ENCODE measurements at regions not wholly inside any gene's neighbourhood (a gene's known extent, or its start where the extent isn't known, plus 50 kb on each side); places are given as distances from the start of the nearest gene placed in this dataset.

- no peaks in the 10 kb centered on the region for H3K36me3 ChIP-seq (ENCODE audit: control insufficient read depth, insufficient read depth, low read length)
- DNase-seq (ENCODE audit: low read depth, low spot score) (no peak), ATAC-seq (no peak)
- H3K27me3 ChIP-seq (ENCODE audit: control insufficient read depth, insufficient read depth, low read length): no peaks in the 10 kb centered on the region
- no peaks in the 10 kb centered on the region; the same call in 1 of the 2 replicates for H3K4me1 ChIP-seq (ENCODE audit: control insufficient read depth, insufficient read depth, low read length)
- no TSS peak for BruUV-seq (replicated peaks)
- H3K27ac ChIP-seq (ENCODE audit: low read length): peak overlapping the region; percentile 37
- intact Hi-C loops (cut with micrococcal nuclease; ENCODE audit: unreplicated experiment): no loop called here
- in situ Hi-C loops (cut with HindIII; ENCODE audit: low pct_unique_long_range_greater_than_20kb, low sequenced_read_pairs): no loop called here
- no peak overlapping the region for H3K4me3 ChIP-seq (ENCODE audit: low read depth in 2 of 2, low read length in 2 of 2)
- H3K9me3 ChIP-seq (ENCODE audit: control insufficient read depth, insufficient read depth, low read depth, low read length): no peaks in the 10 kb centered on the region
- TF ChIP-seq, protein P1, sequence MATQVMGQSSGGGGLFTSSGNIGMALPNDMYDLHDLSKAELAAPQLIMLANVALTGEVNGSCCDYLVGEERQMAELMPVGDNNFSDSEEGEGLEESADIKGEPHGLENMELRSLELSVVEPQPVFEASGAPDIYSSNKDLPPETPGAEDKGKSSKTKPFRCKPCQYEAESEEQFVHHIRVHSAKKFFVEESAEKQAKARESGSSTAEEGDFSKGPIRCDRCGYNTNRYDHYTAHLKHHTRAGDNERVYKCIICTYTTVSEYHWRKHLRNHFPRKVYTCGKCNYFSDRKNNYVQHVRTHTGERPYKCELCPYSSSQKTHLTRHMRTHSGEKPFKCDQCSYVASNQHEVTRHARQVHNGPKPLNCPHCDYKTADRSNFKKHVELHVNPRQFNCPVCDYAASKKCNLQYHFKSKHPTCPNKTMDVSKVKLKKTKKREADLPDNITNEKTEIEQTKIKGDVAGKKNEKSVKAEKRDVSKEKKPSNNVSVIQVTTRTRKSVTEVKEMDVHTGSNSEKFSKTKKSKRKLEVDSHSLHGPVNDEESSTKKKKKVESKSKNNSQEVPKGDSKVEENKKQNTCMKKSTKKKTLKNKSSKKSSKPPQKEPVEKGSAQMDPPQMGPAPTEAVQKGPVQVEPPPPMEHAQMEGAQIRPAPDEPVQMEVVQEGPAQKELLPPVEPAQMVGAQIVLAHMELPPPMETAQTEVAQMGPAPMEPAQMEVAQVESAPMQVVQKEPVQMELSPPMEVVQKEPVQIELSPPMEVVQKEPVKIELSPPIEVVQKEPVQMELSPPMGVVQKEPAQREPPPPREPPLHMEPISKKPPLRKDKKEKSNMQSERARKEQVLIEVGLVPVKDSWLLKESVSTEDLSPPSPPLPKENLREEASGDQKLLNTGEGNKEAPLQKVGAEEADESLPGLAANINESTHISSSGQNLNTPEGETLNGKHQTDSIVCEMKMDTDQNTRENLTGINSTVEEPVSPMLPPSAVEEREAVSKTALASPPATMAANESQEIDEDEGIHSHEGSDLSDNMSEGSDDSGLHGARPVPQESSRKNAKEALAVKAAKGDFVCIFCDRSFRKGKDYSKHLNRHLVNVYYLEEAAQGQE (IDR thresholded peaks at IDR 0.05; ENCODE audit: insufficient read depth in 1 of 2, low read depth in 2 of 2, low read length in 1 of 2): no peak
- peak; percentile 46; the same call in 1 of the 2 replicates for TF ChIP-seq TCF7L2 (IDR thresholded peaks at IDR 0.05; ENCODE audit: low read depth, low read length)
- TF ChIP-seq, protein P2, sequence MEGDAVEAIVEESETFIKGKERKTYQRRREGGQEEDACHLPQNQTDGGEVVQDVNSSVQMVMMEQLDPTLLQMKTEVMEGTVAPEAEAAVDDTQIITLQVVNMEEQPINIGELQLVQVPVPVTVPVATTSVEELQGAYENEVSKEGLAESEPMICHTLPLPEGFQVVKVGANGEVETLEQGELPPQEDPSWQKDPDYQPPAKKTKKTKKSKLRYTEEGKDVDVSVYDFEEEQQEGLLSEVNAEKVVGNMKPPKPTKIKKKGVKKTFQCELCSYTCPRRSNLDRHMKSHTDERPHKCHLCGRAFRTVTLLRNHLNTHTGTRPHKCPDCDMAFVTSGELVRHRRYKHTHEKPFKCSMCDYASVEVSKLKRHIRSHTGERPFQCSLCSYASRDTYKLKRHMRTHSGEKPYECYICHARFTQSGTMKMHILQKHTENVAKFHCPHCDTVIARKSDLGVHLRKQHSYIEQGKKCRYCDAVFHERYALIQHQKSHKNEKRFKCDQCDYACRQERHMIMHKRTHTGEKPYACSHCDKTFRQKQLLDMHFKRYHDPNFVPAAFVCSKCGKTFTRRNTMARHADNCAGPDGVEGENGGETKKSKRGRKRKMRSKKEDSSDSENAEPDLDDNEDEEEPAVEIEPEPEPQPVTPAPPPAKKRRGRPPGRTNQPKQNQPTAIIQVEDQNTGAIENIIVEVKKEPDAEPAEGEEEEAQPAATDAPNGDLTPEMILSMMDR (IDR thresholded peaks at IDR 0.05): no peak
- CTCF ChIA-PET: no interaction called here
- POLR2A ChIA-PET: no interaction called here
Observed at GRCh38 chr5:20109326-20109725, 121.3 kb upstream of the CDH18 start.

DNA sequence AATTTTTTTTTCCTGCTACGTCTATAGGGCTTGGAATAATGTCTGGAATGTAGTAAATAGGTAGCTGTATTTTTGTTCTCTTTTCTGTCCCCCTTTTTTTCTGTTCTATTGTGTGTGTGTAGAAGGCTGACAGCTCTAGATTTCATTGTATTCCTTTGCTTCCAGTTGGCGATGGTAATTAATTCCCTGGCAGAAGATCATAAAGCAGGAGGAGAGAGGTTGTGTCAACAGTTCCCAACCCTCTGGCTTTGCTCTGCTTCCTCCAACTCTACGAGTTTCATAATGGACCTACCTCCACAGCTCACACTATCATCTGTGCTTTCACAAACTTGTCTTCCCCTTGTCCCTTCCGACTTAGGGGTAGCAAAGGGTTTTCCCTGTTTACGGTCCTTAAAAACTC is 117.9 kb upstream of the CDH18 start:
- POLR2A ChIA-PET: no interaction called here

More for the DNA sequence above, 117.9 kb upstream of the CDH18 start:
- Histone ChIP-seq H3K4me1 (ENCODE audit: control insufficient read depth, insufficient read depth, low read length) (no peaks in the 10 kb centered on the region; the same call in 1 of the 2 replicates), H3K27me3 (ENCODE audit: control insufficient read depth, insufficient read depth, low read length) (no peaks in the 10 kb centered on the region), H3K9me3 (ENCODE audit: control insufficient read depth, insufficient read depth, low read depth, low read length) (no peaks in the 10 kb centered on the region), H3K36me3 (ENCODE audit: control insufficient read depth, insufficient read depth, low read length) (no peaks in the 10 kb centered on the region), H3K4me3 (ENCODE audit: low read depth in 2 of 2, low read length in 2 of 2) (no peak overlapping the region), H3K27ac (ENCODE audit: low read length) (peak overlapping the region; percentile 46; the same call in 1 of the 2 replicates)
- CTCF ChIA-PET: no interaction called here
- ATAC-seq (no peak), DNase-seq (ENCODE audit: low read depth, low spot score) (no peak)
- TF ChIP-seq, protein P1 (IDR thresholded peaks at IDR 0.05; ENCODE audit: insufficient read depth in 1 of 2, low read depth in 2 of 2, low read length in 1 of 2): no peak
- TF ChIP-seq SIN3A (IDR thresholded peaks at IDR 0.05; ENCODE audit: borderline replicate concordance, insufficient read depth, low read depth, low read length) (no peak), TCF7L2 (IDR thresholded peaks at IDR 0.05; ENCODE audit: low read depth, low read length) (peak; percentile 78)
- no TSS peak for BruUV-seq (replicated peaks)
- intact Hi-C loops (cut with micrococcal nuclease; ENCODE audit: unreplicated experiment): no loop called here
- in situ Hi-C loops (cut with HindIII; ENCODE audit: low pct_unique_long_range_greater_than_20kb, low sequenced_read_pairs): no loop called here
